NCI-H2107 treated with DMSO at 0.1 percent for 48 hours (cell line): ENCODE measurements at regions not wholly inside any gene's neighbourhood (a gene's known extent, or its start where the extent isn't known, plus 50 kb on each side); places are given as distances from the start of the nearest gene placed in this dataset.
A peak's percentile ranks its signal among the peaks of the same experiment; 100 is the strongest.
"Not testable (repeated sequence)": the region's sequence is repeated elsewhere in the genome, so short reads cannot be mapped to it uniquely, and the experiment has no call there.

Experiments
- DNase-seq: peaks from one replicate; lab custom pipeline; 2025; ENCODE audit not compliant: unreplicated experiment; lab: John Stamatoyannopoulos, UW

DNA sequence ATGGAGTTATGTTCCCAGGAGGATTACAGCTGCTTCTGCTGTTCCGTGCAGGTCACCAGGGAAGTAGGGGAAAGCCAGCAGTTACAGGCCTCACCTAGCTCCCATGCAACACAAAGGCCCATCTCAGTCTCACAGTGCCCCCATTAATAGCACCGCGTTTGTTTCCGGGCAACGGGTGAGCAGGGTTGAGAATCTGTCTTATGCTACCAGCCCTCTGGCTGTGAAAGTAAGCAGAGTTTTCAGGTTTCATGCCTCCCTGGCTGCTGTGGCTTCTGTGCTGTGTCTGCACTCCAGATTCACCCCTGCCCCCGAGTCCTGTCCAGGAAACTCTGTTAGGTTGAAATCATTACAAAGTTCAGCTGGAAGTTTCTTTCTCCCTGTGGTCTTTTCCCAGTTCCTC, 254.4 kb upstream of the GPR149 start:
- DNase-seq = no peak

DNA sequence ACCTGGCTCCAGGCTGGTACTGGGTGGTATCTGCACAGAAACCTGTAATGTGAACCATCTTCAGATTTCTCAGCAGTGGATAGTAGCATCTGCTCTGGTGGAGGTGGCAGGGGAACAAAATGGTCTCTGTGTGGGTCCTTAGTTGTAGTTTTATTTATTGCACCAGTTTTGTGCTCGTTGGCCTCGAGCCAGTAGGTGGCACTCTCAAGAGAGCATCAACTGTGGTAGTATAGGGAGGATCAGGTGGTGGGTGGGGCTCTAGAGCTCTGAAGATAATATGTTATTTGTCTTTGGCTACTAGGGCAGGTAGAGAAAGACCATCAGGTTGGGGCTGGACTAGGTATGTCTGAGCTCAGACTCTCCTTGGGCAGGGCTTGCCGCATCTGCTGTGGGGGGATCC, 254.0 kb upstream of the GPR149 start:
- DNase-seq = no peak

DNA sequence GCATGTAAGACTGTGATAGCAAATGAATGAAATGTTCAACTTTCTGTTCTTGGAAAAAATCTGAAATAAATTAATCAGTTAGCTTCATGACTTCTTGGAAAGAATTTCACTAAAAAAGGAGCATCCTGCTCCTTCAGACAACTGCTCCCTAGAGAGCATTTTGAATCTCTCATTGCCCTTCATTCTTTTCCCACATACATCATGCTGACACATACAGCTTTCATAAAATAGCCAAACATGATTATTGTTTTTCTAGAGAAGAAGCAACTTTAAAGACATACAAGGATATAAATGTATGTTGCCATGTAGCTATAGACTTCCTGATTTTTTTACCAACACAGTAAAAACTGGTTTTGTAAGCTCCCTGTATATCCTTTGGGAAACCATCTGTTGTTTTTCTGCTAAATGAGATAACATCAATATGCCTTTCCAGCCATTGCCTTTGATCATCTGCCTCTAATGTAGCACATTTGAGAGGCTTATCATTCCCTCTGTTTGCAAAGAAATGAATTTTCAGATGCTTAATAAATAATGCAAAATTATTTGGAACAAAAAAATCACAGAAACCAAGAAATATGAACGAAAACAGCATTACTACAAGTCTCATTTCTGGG, 248.2 kb upstream of the GPR149 start:
- no peak for DNase-seq

DNA sequence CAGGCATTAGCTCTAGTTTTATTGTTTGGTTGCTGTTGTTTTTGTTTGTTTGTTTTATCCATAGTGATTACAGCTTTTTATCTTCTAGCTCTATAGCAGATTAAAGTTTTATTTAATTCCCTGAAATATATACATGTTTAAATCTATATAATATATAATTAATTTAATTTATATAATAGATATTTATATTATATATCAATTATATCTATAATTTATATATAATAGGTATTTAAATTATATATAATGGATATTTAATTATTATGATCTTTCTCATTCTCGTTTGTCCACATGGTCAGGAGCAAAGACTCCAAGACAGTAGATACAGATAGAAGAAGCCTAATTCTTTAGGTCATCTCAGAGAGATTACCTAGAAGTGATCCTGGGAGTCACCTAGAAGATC, 238.8 kb upstream of the GPR149 start:
- no peak for DNase-seq

DNA sequence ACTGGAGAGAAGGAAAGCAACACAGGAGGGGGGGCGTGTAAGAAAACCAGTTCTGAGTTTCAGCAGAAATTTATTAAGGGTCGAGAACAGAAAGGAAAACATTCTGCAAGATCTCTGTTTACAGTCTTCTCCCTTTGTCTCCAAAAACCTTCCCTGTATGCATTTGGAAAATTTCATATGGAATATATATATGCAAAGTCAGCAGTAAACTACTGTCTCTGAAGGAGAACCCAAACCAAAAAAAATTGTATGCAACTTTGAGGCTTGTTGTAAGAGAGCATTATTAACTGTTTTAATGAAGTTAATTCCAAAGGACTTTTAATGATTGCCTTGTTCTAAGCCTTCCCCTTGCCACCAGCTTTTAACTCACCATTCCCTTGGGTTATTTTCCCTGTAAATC, 238.2 kb upstream of the GPR149 start:
- no peak for DNase-seq

DNA sequence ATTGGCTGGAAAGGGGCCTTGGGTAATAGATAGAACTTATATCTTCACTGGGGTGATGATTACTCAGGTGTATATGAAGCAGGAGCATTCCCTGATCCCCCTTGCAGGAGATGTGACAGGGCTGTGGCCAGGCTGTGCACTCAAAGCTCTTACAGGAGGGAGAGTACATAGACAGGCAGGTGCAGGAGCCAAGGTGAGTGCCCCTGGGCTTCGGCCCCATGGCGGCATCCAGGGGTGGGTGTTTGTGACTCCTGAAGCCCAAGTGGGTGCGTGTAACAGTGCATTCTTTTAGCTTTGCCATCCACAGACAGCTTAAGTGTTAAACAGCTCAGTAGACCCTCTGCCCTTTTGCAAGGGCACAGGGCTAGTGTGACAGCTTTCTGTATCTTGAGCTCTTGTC, 236.6 kb upstream of the GPR149 start:
- no peak for DNase-seq

DNA sequence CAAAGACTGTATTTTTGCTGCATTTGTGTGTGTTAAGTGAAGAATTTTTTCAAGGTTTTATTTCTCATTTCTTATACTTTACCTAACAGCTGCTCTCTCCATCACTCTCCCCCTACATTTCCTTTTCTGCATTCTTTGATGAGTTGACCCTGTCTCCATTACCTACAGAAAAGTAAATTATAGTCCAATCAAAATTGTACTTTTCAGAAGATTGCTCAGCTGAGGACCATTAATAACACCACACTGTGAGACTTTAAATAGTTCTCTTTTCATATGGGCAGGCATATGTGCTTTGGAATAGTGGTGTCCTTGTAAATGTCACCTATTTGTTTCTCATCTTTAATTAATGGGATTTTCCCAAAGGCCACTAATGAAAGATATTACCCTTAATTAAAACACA, 234.7 kb upstream of the GPR149 start:
- no peak for DNase-seq

DNA sequence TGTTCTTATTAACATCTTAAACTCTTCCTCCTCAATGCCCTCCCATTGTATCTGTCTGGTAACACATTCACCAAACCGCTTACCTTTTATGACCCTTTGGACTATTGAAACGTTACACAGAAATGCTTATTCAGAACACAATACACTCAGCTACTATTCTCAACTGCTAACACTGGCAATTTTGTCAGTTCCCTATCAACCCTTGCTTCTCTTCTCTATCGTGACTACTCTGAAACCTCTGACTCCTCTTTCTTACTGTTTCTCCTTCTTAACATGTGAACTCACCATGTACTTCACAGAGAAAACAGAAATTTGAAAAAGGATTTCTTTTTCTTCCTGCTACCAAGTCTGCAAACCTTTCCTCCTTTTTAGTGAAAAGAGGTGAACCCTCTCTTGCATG, 232.9 kb upstream of the GPR149 start:
- DNase-seq = no peak

DNA sequence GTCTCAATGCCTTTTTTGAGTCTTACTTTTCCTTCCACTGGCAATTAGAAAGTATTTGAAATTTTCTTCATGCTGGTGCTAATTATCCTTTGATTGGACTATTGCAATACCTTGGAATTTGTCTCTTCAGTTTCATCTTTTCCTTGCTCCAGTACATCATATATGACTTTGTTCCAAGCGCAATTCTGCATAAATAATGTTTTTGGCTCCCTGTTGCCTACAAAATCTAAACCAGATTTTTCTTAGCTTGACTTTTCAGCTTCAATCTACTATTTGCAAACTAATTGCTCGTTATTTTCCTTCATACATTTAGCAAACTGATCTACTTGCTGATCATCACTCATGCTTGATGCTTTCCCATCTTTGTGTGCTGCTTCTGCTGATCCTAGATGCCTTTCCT, 230.8 kb upstream of the GPR149 start:
- no peak for DNase-seq

DNA sequence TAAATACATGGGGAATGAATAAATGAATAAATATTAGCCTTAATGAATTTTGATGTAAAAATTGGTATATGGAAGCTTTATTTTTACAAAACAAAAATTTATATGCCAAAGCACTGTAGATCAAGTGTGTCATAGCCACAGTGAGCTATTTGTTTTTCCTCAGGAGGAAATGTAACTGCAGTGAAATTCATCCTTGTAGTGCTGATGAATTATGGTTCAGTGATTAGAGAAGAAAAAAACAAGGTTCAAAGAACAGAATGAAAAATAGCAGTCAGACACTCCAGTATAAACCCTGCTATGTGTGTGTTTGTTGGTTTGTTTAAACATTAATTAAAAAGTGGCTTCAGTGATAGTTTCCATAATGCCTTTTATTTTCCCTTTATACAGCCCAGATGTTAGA, 228.0 kb upstream of the GPR149 start:
- no peak for DNase-seq

DNA sequence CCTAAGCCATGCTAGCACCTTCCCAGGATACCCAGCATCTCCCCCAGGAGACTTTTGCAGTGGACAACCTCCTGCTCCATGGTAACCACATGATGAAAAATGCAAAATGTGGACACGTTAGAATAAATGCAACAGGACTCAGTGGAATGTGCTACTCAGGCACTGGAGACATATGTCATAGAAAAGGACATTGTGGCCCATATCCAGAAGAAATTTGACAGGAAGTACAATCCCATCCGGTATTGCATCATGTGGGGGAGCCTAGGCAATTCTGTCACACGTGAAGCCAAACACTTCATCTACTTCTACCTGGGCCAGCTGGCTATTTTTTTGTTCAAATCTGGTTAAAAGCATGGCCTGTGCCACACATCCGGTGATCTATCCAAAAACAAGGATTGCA, 227.2 kb upstream of the GPR149 start:
- no peak for DNase-seq

DNA sequence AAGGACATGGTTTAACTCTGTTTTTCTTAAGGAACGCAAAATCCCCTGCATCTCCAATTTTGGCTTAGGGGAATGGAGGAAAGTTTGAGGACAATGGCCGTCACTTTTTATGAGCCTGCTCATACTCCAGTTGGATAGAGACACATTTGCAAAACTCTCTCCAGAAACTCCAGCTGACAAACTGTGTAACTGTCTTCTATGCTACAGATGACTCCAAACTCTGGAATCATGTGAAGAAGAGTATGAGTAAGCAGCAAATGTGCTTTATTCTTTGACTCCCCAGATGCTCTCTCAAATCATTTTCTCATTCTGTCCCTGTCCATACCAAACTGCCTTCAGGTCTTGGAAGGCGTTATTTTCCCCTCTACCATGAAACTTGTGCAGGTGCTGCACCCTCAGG, 226.5 kb upstream of the GPR149 start:
- DNase-seq = no peak

DNA sequence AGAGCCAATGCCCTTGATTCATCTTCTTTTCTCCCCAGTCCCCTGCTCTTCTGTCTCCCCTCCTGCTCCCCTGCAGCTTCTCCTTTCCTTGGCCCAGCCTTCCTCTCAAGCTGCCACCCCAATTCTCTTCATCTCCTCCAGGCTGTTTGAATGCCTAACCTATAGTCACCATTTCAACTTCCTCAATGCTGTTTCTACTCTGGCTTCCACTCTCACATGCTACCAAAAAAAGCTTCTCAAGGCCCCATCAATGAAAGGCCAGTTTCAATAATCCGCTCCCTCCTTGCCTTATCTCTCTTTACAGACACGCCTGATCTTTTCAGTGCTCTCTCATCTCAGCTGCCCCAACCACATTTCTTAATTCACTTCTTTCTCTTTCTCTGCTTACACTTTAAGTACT, 212.2 kb upstream of the GPR149 start:
- DNase-seq = no peak

DNA sequence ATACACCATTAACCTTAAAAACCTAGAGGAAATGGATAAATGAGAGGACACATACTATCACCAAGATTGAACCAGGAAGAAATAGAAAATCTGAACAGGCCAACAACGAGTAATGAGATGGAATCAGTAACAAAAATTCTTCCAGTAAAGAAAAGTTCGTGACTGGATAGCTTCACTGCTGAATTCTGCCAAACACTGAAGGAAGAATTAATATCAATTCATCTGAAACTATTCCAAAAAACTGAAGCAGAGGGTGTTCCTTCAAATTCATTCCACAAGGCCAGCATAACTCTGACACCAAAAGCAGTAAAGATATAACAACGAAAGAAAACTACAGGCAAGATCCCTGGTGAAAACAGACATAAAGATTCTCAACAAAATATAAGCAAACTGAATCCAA, 195.8 kb upstream of the GPR149 start:
- DNase-seq = no peak

DNA sequence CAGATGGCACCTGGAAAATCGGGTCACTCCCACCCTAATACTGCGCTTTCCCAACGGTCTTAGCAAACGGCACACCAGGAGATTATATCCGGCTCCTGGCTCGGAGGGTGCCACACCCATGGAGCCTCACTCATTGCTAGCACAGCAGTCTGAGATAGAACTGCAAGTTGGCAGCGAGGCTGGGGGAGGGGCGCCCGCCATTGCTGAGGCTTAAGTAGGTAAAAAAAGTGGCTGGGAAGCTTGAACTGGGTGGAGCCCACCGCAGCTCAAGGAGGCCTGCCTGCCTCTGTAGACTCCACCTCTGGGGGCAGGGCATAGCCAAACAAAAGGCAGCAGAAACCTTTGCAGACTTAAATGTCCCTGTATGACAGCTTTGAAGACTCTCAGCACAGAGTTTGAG, 189.6 kb upstream of the GPR149 start:
- DNase-seq = not testable (repeated sequence)

DNA sequence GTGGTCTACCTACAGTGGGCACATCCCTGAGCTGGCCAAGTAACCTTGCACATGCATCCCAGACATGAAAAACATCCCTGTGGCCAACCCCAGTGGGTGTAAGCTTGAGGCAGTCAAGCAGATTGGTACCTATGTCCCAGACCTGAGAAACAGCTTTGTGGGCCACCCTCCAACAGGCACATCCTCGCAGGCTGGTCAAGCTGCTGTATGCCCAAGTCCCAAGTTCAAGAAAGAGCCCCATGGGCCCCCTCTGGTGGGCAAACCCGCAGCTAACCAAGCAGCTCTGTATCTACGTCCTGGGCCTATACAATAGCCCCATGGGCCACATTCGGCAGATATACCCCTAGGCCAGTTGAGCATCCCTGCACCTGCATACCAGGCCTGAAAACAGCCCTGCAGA, 186.3 kb upstream of the GPR149 start:
- DNase-seq = no peak

DNA sequence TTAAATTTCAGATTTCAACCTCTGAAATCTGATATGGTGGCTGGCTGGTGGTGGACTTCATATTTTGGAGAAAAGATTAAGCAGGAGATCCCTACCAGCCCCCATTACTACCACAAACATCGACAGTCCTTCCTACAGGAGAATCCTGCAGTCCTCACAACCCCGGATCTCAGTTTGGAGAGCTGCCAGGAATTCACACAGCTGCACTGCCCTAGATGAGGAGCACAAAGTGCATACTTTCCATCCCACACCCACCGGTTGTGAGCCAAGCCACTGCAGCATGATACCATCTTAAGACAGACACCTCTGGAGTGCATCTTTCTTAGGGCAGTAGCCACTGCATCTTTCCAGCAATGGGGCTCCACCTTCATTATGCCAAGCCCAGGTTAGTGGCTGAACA, 185.5 kb upstream of the GPR149 start:
- peak; percentile 22 for DNase-seq

DNA sequence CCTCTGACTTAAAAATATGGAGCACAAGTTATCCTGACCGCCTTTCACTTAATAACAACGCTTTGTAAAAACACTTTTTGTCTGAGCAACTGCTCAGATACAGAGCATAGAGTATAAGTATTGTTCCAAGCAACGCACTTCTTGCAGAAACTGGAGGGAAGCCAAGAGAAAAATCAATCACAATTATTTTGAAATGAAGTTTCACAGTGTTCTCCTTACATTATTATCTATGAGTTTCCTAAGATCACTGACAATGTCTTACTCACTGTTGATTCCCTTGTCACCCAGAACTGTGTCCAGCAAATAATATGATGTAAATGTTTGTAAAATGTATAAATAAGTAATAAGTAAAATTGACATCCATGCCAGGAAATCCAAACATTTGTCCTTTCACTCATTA, 184.6 kb upstream of the GPR149 start:
- peak; percentile 8 for DNase-seq

DNA sequence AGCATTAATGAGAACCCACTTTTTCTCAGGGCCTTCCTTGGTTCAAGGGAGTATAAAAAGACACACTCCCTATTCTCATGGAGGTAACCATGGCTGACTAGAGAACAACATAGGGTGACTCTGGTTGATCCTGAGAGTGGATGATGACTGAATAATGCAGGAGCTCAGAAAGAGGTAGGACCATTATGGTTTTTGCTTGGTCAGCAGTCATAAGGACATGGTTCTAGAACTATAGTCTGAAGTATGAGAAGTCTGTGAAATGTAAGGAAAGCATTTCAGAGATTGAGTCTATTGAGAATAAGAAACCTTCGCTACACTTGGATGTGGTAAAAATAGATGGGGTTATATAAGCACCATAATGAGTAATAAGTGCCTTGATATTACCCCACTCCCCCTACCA, 184.1 kb upstream of the GPR149 start:
- DNase-seq = no peak

DNA sequence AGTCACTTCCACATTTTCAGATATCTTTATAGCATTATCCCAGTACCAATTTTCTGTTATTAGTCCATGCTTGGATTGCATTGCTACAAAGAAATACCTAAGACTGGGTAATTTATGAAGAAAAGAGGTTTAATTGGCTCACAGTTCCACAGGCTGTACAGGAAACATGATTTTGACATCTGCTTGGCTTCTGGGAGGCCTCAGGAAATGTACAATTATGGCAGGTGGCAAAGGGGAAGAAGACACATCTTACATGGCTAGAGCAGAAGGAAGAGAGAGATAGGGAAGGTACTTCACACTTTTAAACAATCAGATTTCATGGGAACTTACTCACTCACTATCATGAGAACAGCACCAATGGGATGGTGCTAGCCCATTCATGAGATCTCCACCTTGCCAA, 172.3 kb upstream of the GPR149 start:
- DNase-seq = no peak

DNA sequence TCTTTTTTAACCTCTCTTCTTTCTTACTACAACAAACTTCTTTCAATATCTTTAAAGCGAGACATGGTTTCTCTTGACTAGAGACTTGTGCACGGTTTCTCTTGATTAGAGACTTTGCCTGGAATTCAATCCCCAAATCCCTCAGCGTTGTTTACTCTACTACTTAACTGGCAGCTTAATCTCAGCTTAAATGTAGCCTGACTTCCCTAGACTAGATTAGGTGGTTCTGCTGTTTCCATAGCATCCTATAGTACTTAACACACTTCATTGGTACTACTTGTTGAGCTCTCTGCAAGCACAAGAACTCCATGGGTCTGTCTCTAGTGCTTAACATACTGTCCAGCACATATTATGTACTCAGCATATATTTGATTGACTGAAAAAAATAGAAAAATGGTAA, 168.2 kb upstream of the GPR149 start:
- DNase-seq = no peak

DNA sequence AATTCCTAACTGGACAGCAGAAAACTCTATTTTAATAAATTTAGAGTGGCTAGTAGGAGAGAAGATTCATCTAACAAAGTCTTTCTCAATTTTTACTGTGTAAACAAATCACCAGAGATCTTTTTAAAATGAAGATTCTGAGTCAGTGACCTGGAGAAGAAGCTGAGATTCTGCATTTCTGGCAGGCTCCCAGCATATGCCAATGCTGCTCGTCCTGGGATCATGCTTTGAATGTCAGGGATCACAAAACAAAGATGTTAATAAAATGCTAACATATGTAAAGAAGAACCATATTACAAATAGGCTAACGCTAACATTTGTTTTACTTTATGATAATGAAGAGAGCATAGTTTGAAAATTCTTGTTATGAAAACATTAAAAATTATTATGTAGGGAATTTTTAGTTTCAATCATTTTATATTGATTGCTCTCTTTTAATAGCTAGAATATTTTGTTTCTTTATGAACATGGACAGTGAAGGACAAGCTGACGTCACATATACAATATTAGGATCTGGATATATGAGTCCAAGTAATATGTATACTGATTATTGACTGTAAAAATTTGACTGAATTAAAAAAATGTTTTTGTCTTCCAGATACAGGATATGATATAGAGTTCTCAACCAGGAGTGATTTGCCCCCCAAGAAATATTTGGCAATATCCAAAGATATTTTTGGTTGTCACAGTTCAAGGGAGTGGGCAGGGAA, 160.8 kb upstream of the GPR149 start:
- no peak for DNase-seq

DNA sequence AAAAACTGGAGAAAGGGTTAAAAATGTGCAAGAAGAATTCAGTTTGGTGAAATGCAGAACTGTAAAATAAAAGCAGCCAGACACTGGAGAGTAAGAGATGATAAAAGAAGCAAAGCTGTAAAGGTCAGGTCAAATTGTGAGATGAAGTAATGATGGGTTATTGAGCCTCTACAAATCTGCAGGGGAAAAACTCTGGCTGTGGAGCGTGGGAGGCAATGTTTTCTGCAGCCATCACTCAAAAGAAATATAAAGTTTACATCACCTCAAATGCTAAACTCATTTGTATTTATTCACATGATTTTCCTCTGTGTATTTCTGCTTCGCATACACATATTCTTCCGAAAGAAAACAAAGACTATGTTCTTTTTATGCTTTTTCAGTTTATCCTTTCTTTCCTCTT, 158.8 kb upstream of the GPR149 start:
- DNase-seq = no peak
